Liver (tissue), 8 donors: ENCODE measurements at regions not wholly inside any gene's neighbourhood (a gene's known extent, or its start where the extent isn't known, plus 50 kb on each side); places are given as distances from the start of the nearest gene placed in this dataset.

Experiments
- DNase-seq: peaks from one replicate; pipeline ENCODE4 v3.0.0-alpha.2; 2017; ENCODE audit warnings: low spot score
- H3K27ac ChIP-seq, 2 donors: one replicate each; pipeline ENCODE4 v1.7.0; 2013; ENCODE audit warnings: inconsistent platforms in 2 of 2, low read length in 2 of 2, control low read depth in 1 of 2, low read depth in 1 of 2, mild to moderate bottlenecking in 1 of 2
- H3K27me3 ChIP-seq, 4 donors: one replicate each; pipeline versions ENCODE4 v1.6.1 to v1.7.0; 2013; ENCODE audit warnings: low read length in 3 of 4, inconsistent platforms in 1 of 4, mild to moderate bottlenecking in 1 of 4, moderate library complexity in 1 of 4; ENCODE audit not compliant: control insufficient read depth in 4 of 4, insufficient read depth in 4 of 4
- H3K36me3 ChIP-seq, 4 donors: one replicate each; pipeline versions ENCODE4 v1.6.1 to v1.7.0; 2013; ENCODE audit warnings: low read length in 3 of 4, mild to moderate bottlenecking in 3 of 4, low read depth in 1 of 4, moderate library complexity in 1 of 4; ENCODE audit not compliant: control insufficient read depth in 4 of 4, insufficient read depth in 3 of 4
- H3K4me1 ChIP-seq, 4 donors: one replicate each; pipeline versions ENCODE4 v1.6.1 to v1.7.0; 2013; ENCODE audit warnings: low read length in 3 of 4, mild to moderate bottlenecking in 3 of 4, moderate library complexity in 1 of 4; ENCODE audit not compliant: control insufficient read depth in 4 of 4, insufficient read depth in 4 of 4
- H3K4me3 ChIP-seq, 3 donors: one replicate each; pipeline versions ENCODE4 v1.6.1 to v1.7.0; 2013; ENCODE audit warnings: low read length in 3 of 3, control low read depth in 1 of 3, low read depth in 1 of 3, mild to moderate bottlenecking in 1 of 3
- H3K9ac ChIP-seq, 2 donors: one replicate each; pipeline ENCODE4 v1.7.0; 2013; ENCODE audit warnings: low read length in 2 of 2, mild to moderate bottlenecking in 2 of 2, moderate library complexity in 2 of 2, control low read depth in 1 of 2, low read depth in 1 of 2
- H3K9me3 ChIP-seq, 4 donors: one replicate each; pipeline versions ENCODE4 v1.6.1 to v1.7.0; 2013; ENCODE audit warnings: low read length in 3 of 4; ENCODE audit not compliant: control insufficient read depth in 4 of 4
- EGR1 ChIP-seq, 2 donors: IDR thresholded peaks; 2 replicates each; pipeline ENCODE4 v1.6.1; 2016 to 2018; ENCODE audit warnings: antibody characterized with exemption in 2 of 2, low read depth in 2 of 2
- FOXA1 ChIP-seq: IDR thresholded peaks from 2 replicates; pipeline ENCODE4 v1.6.1; 2016; ENCODE audit warnings: antibody characterized with exemption
- FOXA2 ChIP-seq: IDR thresholded peaks from 2 replicates; pipeline ENCODE4 v1.6.1; 2016; ENCODE audit warnings: antibody characterized with exemption
- GABPA ChIP-seq, 2 donors: IDR thresholded peaks in 1 of 2; conservative IDR thresholded peaks in 1 of 2; 2 replicates each; pipeline ENCODE4 v1.6.1; 2016; ENCODE audit warnings: antibody characterized with exemption in 2 of 2, mild to moderate bottlenecking in 1 of 2, moderate library complexity in 1 of 2
- HNF4G ChIP-seq: IDR thresholded peaks from 2 replicates; pipeline ENCODE4 v1.6.1; 2016; ENCODE audit warnings: antibody characterized with exemption
- NR2F2 ChIP-seq: IDR thresholded peaks from 2 replicates; pipeline ENCODE4 v1.6.1; 2016; ENCODE audit warnings: antibody characterized with exemption
- RAD21 ChIP-seq, 2 donors: IDR thresholded peaks; 2 replicates each; pipeline ENCODE4 v1.6.1; 2016; ENCODE audit warnings: antibody characterized with exemption in 2 of 2, mild to moderate bottlenecking in 2 of 2
- RXRA ChIP-seq, 2 donors: IDR thresholded peaks; 2 replicates each; pipeline ENCODE4 v1.6.1; 2017 to 2018; ENCODE audit warnings: antibody characterized with exemption in 2 of 2, mild to moderate bottlenecking in 1 of 2
- SP1 ChIP-seq: IDR thresholded peaks from 2 replicates; pipeline ENCODE4 v1.6.1; 2018; ENCODE audit warnings: antibody characterized with exemption, mild to moderate bottlenecking
- WGBS: extraction: QIAGEN DNeasy Blood & Tissue Kit; methylation state at CpG from one replicate; pipeline ENCODE4 v1.1.7; 2013; 5-methylcytosine and 5-hydroxymethylcytosine counted together
- TF ChIP-seq, protein P1 (sequence below): IDR thresholded peaks from 2 replicates; pipeline ENCODE4 v1.6.1; 2016; ENCODE audit warnings: antibody characterized with exemption
- TF ChIP-seq, protein P2 (sequence below): fragments of 150-350 bp; IDR thresholded peaks from 2 replicates; pipeline ENCODE4 v1.5.1; 2017; ENCODE audit warnings: improper control_type of control experiment, low read depth, low read length; ENCODE audit not compliant: missing input control
- TF ChIP-seq, protein P3 (sequence below): IDR thresholded peaks from 2 replicates; pipeline ENCODE4 v1.6.1; 2016; ENCODE audit warnings: antibody characterized with exemption
- TF ChIP-seq, protein P4 (sequence below): IDR thresholded peaks from 2 replicates; pipeline ENCODE4 v1.6.1; 2016; ENCODE audit warnings: antibody characterized with exemption
- donor health status: healthy.
- donor health status: healthy.
- donor health status: healthy.
- donor health status: healthy.
- donor health status: healthy.

DNA sequence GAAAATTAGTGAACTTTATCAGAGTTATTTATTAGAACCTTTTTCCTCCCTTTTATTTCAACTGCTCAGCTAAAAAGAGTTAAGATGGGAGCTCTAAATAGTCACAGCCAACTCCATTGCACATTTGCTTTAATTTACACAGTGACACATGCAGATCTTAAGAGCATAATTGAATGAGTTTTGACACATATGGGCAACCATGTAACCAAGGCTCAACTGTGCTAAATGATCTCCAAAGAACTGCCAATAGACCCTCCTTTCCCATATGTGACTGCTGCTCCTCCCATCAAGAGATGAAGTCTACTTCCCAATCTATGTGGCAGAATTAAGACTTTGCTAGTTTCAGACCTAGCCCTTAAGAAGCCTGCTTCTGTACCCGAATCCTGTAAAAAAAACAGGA is 960.0 kb downstream of the BCL11B start:
- H3K36me3 ChIP-seq, result no peaks in the 10 kb centered on the region
- DNase-seq, result no peak
- H3K27me3 ChIP-seq, result no peaks in the 10 kb centered on the region
- no peak for TF ChIP-seq FOXA2
- TF ChIP-seq, protein P1, sequence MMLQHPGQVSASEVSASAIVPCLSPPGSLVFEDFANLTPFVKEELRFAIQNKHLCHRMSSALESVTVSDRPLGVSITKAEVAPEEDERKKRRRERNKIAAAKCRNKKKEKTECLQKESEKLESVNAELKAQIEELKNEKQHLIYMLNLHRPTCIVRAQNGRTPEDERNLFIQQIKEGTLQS, result no peak
- TF ChIP-seq, protein P2, sequence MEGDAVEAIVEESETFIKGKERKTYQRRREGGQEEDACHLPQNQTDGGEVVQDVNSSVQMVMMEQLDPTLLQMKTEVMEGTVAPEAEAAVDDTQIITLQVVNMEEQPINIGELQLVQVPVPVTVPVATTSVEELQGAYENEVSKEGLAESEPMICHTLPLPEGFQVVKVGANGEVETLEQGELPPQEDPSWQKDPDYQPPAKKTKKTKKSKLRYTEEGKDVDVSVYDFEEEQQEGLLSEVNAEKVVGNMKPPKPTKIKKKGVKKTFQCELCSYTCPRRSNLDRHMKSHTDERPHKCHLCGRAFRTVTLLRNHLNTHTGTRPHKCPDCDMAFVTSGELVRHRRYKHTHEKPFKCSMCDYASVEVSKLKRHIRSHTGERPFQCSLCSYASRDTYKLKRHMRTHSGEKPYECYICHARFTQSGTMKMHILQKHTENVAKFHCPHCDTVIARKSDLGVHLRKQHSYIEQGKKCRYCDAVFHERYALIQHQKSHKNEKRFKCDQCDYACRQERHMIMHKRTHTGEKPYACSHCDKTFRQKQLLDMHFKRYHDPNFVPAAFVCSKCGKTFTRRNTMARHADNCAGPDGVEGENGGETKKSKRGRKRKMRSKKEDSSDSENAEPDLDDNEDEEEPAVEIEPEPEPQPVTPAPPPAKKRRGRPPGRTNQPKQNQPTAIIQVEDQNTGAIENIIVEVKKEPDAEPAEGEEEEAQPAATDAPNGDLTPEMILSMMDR, result no peak
- no peak for TF ChIP-seq EGR1 (IDR thresholded peaks at IDR 0.05; ENCODE audit: low read depth in 2 of 2)
- TF ChIP-seq NR2F2, result no peak
- no peak for TF ChIP-seq RAD21 (IDR thresholded peaks at IDR 0.05)
- TF ChIP-seq SP1, result no peak
- TF ChIP-seq, protein P3, sequence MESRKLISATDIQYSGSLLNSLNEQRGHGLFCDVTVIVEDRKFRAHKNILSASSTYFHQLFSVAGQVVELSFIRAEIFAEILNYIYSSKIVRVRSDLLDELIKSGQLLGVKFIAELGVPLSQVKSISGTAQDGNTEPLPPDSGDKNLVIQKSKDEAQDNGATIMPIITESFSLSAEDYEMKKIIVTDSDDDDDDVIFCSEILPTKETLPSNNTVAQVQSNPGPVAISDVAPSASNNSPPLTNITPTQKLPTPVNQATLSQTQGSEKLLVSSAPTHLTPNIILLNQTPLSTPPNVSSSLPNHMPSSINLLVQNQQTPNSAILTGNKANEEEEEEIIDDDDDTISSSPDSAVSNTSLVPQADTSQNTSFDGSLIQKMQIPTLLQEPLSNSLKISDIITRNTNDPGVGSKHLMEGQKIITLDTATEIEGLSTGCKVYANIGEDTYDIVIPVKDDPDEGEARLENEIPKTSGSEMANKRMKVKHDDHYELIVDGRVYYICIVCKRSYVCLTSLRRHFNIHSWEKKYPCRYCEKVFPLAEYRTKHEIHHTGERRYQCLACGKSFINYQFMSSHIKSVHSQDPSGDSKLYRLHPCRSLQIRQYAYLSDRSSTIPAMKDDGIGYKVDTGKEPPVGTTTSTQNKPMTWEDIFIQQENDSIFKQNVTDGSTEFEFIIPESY, result no peak
- no peaks in the 10 kb centered on the region for H3K4me1 ChIP-seq
- H3K27ac ChIP-seq, result no peak overlapping the region
- WGBS, result 63% methylated on average over 1 of the region's 1 CpG
- no peak overlapping the region for H3K4me3 ChIP-seq
- no peaks in the 10 kb centered on the region for H3K9me3 ChIP-seq
- no peak overlapping the region for H3K9ac ChIP-seq

DNA sequence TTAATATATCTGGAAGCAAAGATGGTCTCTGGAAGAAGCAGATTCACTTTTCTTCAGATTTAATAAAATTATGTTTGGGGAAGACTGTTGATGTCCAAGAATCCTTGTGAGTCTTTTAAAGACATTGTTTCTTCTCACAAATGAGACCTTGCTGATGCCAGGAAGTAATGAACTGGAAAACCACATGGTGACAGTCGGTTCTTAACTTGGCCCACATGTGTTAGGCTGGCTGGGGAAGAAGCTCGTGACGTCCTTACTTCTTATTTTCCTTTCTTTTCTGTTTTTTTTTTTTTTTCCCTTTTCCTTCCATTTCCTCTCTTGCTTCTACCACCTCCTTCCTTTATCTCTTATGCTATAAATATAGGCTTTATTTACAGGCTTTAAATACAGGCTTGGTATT is 950.2 kb downstream of the BCL11B start:
- WGBS, result 70% methylated on average over 3 of the region's 3 CpGs

More for the DNA sequence above, 950.2 kb downstream of the BCL11B start:
- H3K9me3 ChIP-seq, result peaks cover 0 to 5% (median 2%) of the 10 kb centered on the region in 4 donors
- no peak overlapping the region for H3K4me3 ChIP-seq
- no peaks in the 10 kb centered on the region for H3K4me1 ChIP-seq
- H3K27ac ChIP-seq, result no peak overlapping the region
- TF ChIP-seq GABPA (IDR thresholded peaks at IDR 0.05 in 1 of 2, conservative IDR thresholded peaks at IDR 0.05 in 1 of 2), result no peak
- no peak for TF ChIP-seq FOXA1
- TF ChIP-seq RAD21 (IDR thresholded peaks at IDR 0.05), result no peak
- TF ChIP-seq HNF4G, result no peak
- TF ChIP-seq, protein P3, result no peak
- TF ChIP-seq SP1, result no peak
- TF ChIP-seq RXRA (IDR thresholded peaks at IDR 0.05), result no peak
- TF ChIP-seq, protein P4, sequence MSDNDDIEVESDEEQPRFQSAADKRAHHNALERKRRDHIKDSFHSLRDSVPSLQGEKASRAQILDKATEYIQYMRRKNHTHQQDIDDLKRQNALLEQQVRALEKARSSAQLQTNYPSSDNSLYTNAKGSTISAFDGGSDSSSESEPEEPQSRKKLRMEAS, result no peak
- no peak for DNase-seq
- H3K9ac ChIP-seq, result no peak overlapping the region
- no peaks in the 10 kb centered on the region for H3K27me3 ChIP-seq
- H3K36me3 ChIP-seq, result no peaks in the 10 kb centered on the region
